Endothelial cell of umbilical vein (primary cell): ENCODE measurements at regions not wholly inside any gene's neighbourhood (a gene's known extent, or its start where the extent isn't known, plus 50 kb on each side); places are given as distances from the start of the nearest gene placed in this dataset.

Experiments
- BruUV-seq: library from RNA; stranded (reverse); fragments of 400-500 nt; replicated peaks from 2 replicates; lab custom pipeline; 2021; lab: Mats Ljungman, UMichigan
- CTCF ChIA-PET: fragments of 300-600, 350-600 bp; sonication (Branson Sonifier 250); formaldehyde crosslinking; loops from one replicate; lab custom pipeline; 2021; ENCODE audit warnings: antibody characterized with exemption, inconsistent platforms; lab: Charles Lee
- POLR2A ChIA-PET: fragments of 300-600, 350-600 bp; sonication (Branson Sonifier 250); formaldehyde crosslinking; loops from one replicate; lab custom pipeline; 2021; ENCODE audit warnings: antibody characterized with exemption, inconsistent platforms; lab: Charles Lee
- DNase-seq: peaks from one replicate; pipeline ENCODE4 v3.0.0-alpha.2; 2011; ENCODE audit warnings: low read depth, low spot score
- FAIRE-seq: peaks from 2 replicates; lab custom pipeline; 2011; peaks lifted over from hg19 to GRCh38; lab: Jason Lieb, UNC
- H2AFZ ChIP-seq: 2 replicates; pipeline ENCODE4 v1.6.0; 2012; ENCODE audit warnings: low read depth, low read length, control low read depth, inconsistent platforms
- H3K27ac ChIP-seq: 2 replicates; pipeline ENCODE4 v1.5.1; 2011; ENCODE audit warnings: low read depth, mild to moderate bottlenecking, control low read depth, low read length, moderate library complexity; ENCODE audit not compliant: insufficient read depth
- H3K27me3 ChIP-seq, 2 experiments: 2 replicates each; pipeline versions ENCODE4 v1.6.0 to v1.6.1; 2011; ENCODE audit warnings: low read length in 2 of 2, mixed read lengths in 1 of 2; ENCODE audit not compliant: control insufficient read depth in 2 of 2, insufficient read depth in 2 of 2
- H3K36me3 ChIP-seq, 2 experiments: 2 replicates in 1 of 2; 3 replicates in 1 of 2; pipeline ENCODE4 v1.5.1; 2011; ENCODE audit warnings: low read length in 2 of 2, mild to moderate bottlenecking in 1 of 2, moderate library complexity in 1 of 2; ENCODE audit not compliant: control insufficient read depth in 2 of 2, insufficient read depth in 2 of 2; ENCODE audit errors: extremely low read depth in 1 of 2
- H3K4me1 ChIP-seq: 3 replicates; pipeline ENCODE4 v1.5.1; 2011; ENCODE audit warnings: mild to moderate bottlenecking, low read length; ENCODE audit not compliant: control insufficient read depth, insufficient read depth; ENCODE audit errors: extremely low read depth
- H3K4me2 ChIP-seq: 2 replicates; pipeline ENCODE4 v1.6.1; 2011; ENCODE audit warnings: low read length, control low read depth, mixed read lengths; ENCODE audit not compliant: insufficient read depth
- H3K4me3 ChIP-seq, 3 experiments: fragments of 200-600 bp in 1 of 3; sonication (generic), shearing (Covaris generic) in 1 of 3; replicated peaks in 1 of 3; 2 replicates each; pipeline ENCODE4 v1.5.1; 2011 to 2016; ENCODE audit warnings: control low read depth in 3 of 3, low read length in 3 of 3, mild to moderate bottlenecking in 2 of 3, inconsistent platforms in 1 of 3, low read depth in 1 of 3, moderate library complexity in 1 of 3; ENCODE audit not compliant: insufficient read depth in 1 of 3
- H3K79me2 ChIP-seq: 2 replicates; pipeline ENCODE4 v1.6.0; 2012; ENCODE audit warnings: low read length, inconsistent platforms; ENCODE audit not compliant: control insufficient read depth, insufficient read depth
- H3K9ac ChIP-seq: replicated peaks from 2 replicates; pipeline ENCODE3; 2011; ENCODE audit warnings: low read length, control low read depth; ENCODE audit not compliant: insufficient read depth; ENCODE audit errors: extremely low read depth
- H3K9me1 ChIP-seq: replicated peaks from 3 replicates; pipeline ENCODE4 v1.6.0; 2011; ENCODE audit warnings: mild to moderate bottlenecking, low read length; ENCODE audit not compliant: control insufficient read depth, insufficient read depth; ENCODE audit errors: extremely low read depth
- H3K9me3 ChIP-seq: replicated peaks from 2 replicates; pipeline ENCODE4 v1.5.1; 2012; ENCODE audit warnings: low read length, inconsistent platforms; ENCODE audit not compliant: control insufficient read depth, insufficient read depth
- H4K20me1 ChIP-seq: replicated peaks from 2 replicates; pipeline ENCODE3; 2011; ENCODE audit warnings: mild to moderate bottlenecking, low read length; ENCODE audit not compliant: control insufficient read depth, insufficient read depth; ENCODE audit errors: extremely low read depth
- CTCF ChIP-seq, 2 donors: IDR thresholded peaks; 1 replicate in 1 of 2; 2 replicates in 1 of 2; pipeline ENCODE4 v1.5.1; 2011; ENCODE audit warnings: low read length in 2 of 2, mild to moderate bottlenecking in 2 of 2, moderate library complexity in 2 of 2, control low read depth in 1 of 2, inconsistent platforms in 1 of 2, low read depth in 1 of 2; ENCODE audit not compliant: insufficient read depth in 1 of 2; ENCODE audit errors: extremely low read depth in 1 of 2
- EZH2 ChIP-seq: IDR thresholded peaks from 2 replicates; pipeline ENCODE4 v1.6.1; 2012; ENCODE audit warnings: borderline replicate concordance, low read depth, mild to moderate bottlenecking, moderate library complexity, low read length, inconsistent platforms; ENCODE audit not compliant: severe bottlenecking
- FOS ChIP-seq: IDR thresholded peaks from 2 replicates; pipeline ENCODE4 v1.6.1; 2011; ENCODE audit warnings: mild to moderate bottlenecking, low read length, moderate library complexity, borderline replicate concordance; ENCODE audit not compliant: insufficient read depth
- GATA2 ChIP-seq: IDR thresholded peaks from 2 replicates; pipeline ENCODE4 v1.7.0; 2011; ENCODE audit warnings: low read depth, mild to moderate bottlenecking, moderate library complexity, mixed read lengths, low read length; ENCODE audit not compliant: insufficient read length, insufficient read depth
- JUN ChIP-seq: IDR thresholded peaks from 2 replicates; pipeline ENCODE4 v1.6.1; 2011; ENCODE audit warnings: borderline replicate concordance, low read depth; ENCODE audit not compliant: insufficient read length, insufficient read depth
- MAX ChIP-seq: IDR thresholded peaks from 2 replicates; pipeline ENCODE4 v1.6.1; 2011; ENCODE audit not compliant: insufficient read depth, insufficient read length
- MYC ChIP-seq: IDR thresholded peaks from one replicate; pipeline ENCODE4 v1.6.1; 2011; ENCODE audit warnings: mild to moderate bottlenecking, low read depth, low read length
- POLR2A ChIP-seq: IDR thresholded peaks from 2 replicates; pipeline ENCODE4 v1.6.1; 2012; ENCODE audit warnings: low read depth, mild to moderate bottlenecking, control low read depth, low read length
- POLR2AphosphoS5 ChIP-seq: IDR thresholded peaks from 2 replicates; pipeline ENCODE4 v1.6.1; 2012; ENCODE audit warnings: low read depth, mild to moderate bottlenecking, control low read depth, low read length, moderate library complexity; ENCODE audit not compliant: insufficient read depth
- dilution Hi-C: fragments of 300-500 bp; cut with MboI; formaldehyde crosslinking; loops from one replicate; pipeline ENCODE4 v1.15.0; 2019; ENCODE audit warnings: low sequenced_read_pairs; ENCODE audit not compliant: extremely low pct_ligation_motif_present
- intact Hi-C: fragments of 100-400 bp; cut with micrococcal nuclease; formaldehyde crosslinking; loops from one replicate; pipeline ENCODE4 v1.10.0; 2022

GRCh38 chr7:41808541-41808940, 105.7 kb upstream of the INHBA start:
- Histone ChIP-seq H4K20me1 (no peaks in the 10 kb centered on the region), H2AFZ (no peak overlapping the region), H3K27me3 (no peaks in the 10 kb centered on the region), H3K9me1 (no peaks in the 10 kb centered on the region), H3K27ac (no peak overlapping the region), H3K79me2 (no peaks in the 10 kb centered on the region), H3K36me3 (no peaks in the 10 kb centered on the region), H3K4me3 (no peak overlapping the region), H3K4me2 (no peak overlapping the region), H3K9ac (no peak overlapping the region), H3K4me1 (no peaks in the 10 kb centered on the region), H3K9me3 (no peaks in the 10 kb centered on the region)
- dilution Hi-C loops: no loop called here
- ChIA-PET POLR2A (no interaction called here), CTCF (no interaction called here)
- intact Hi-C loops: no loop called here
- BruUV-seq: no TSS peak
- no peak for DNase-seq
- TF ChIP-seq CTCF (IDR thresholded peaks at IDR 0.05; ENCODE audit: extremely low read depth in 1 of 2, insufficient read depth in 1 of 2, low read depth in 1 of 2, low read length in 2 of 2) (no peak), EZH2 (no peak), MAX (no peak)
- FAIRE-seq: no peak

- ChIA-PET POLR2A (no interaction called here), CTCF (no interaction called here)
- dilution Hi-C loops (no loop called here), intact Hi-C loops (no loop called here)
- H3K27me3 ChIP-seq: no peaks in the 10 kb centered on the region
- no peaks in the 10 kb centered on the region for H3K79me2 ChIP-seq
- H4K20me1 ChIP-seq: no peaks in the 10 kb centered on the region
- no peaks in the 10 kb centered on the region for H3K36me3 ChIP-seq
- no peak overlapping the region for H3K27ac ChIP-seq
- no peaks in the 10 kb centered on the region for H3K9me3 ChIP-seq
- H2AFZ ChIP-seq: no peak overlapping the region
- no peaks in the 10 kb centered on the region for H3K4me1 ChIP-seq
- H3K9me1 ChIP-seq: no peaks in the 10 kb centered on the region
- TF ChIP-seq MAX: no peak
- no peak for TF ChIP-seq POLR2A
- TF ChIP-seq CTCF (IDR thresholded peaks at IDR 0.05; ENCODE audit: extremely low read depth in 1 of 2, insufficient read depth in 1 of 2, low read depth in 1 of 2, low read length in 2 of 2): no peak
- no peak for TF ChIP-seq EZH2
- no peak for TF ChIP-seq GATA2
- no peak for TF ChIP-seq MYC
- TF ChIP-seq FOS: no peak
- no peak for TF ChIP-seq POLR2AphosphoS5
- no peak for TF ChIP-seq JUN
- no TSS peak for BruUV-seq
- H3K4me2 ChIP-seq: no peak overlapping the region
- no peak overlapping the region for H3K9ac ChIP-seq
- FAIRE-seq (no peak), DNase-seq (no peak)
- no peak overlapping the region for H3K4me3 ChIP-seq
These were observed 100.7 kb upstream of the INHBA start for GRCh38 chr7:41803569-41803968.
